Upper lobe of left lung (tissue), 4 donors: ENCODE measurements at regions not wholly inside any gene's neighbourhood (a gene's known extent, or its start where the extent isn't known, plus 50 kb on each side); places are given as distances from the start of the nearest gene placed in this dataset.

ENCODE experiments used
- POLR2A ChIP-seq, 4 donors: fragments of 450-650 bp; IDR thresholded peaks; one replicate each; pipeline ENCODE4 v1.5.1; 2016 to 2017; ENCODE audit warnings: antibody characterized with exemption in 4 of 4, mild to moderate bottlenecking in 2 of 4
- POLR2AphosphoS5 ChIP-seq, 2 donors: sonication (generic); formaldehyde crosslinking; IDR thresholded peaks; one replicate each; pipeline ENCODE4 v1.5.1; 2017; ENCODE audit warnings: antibody characterized with exemption in 2 of 2
- TF ChIP-seq, protein P1 (sequence below), 6 experiments: fragments of 450-650 bp in 4 of 6; fragments of 200-600 bp in 2 of 6; sonication (generic) in 2 of 6; IDR thresholded peaks; one replicate each; pipeline ENCODE4 v1.5.1; 2016 to 2019; ENCODE audit warnings: antibody characterized with exemption in 6 of 6

GRCh38 chr1:181206979-181207790 lies 118.7 kb downstream of the IER5 start:
- TF ChIP-seq, protein P1, sequence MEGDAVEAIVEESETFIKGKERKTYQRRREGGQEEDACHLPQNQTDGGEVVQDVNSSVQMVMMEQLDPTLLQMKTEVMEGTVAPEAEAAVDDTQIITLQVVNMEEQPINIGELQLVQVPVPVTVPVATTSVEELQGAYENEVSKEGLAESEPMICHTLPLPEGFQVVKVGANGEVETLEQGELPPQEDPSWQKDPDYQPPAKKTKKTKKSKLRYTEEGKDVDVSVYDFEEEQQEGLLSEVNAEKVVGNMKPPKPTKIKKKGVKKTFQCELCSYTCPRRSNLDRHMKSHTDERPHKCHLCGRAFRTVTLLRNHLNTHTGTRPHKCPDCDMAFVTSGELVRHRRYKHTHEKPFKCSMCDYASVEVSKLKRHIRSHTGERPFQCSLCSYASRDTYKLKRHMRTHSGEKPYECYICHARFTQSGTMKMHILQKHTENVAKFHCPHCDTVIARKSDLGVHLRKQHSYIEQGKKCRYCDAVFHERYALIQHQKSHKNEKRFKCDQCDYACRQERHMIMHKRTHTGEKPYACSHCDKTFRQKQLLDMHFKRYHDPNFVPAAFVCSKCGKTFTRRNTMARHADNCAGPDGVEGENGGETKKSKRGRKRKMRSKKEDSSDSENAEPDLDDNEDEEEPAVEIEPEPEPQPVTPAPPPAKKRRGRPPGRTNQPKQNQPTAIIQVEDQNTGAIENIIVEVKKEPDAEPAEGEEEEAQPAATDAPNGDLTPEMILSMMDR (IDR thresholded peaks at IDR 0.05) = no peak
- TF ChIP-seq POLR2A (IDR thresholded peaks at IDR 0.05) (no peak), POLR2AphosphoS5 (IDR thresholded peaks at IDR 0.05) (no peak)
